HuH-7 (cell line): ENCODE measurements at regions not wholly inside any gene's neighbourhood (a gene's known extent, or its start where the extent isn't known, plus 50 kb on each side); places are given as distances from the start of the nearest gene placed in this dataset.
"Not testable (repeated sequence)": the region's sequence is repeated elsewhere in the genome, so short reads cannot be mapped to it uniquely, and the experiment has no call there.

Experiments used
- DNase-seq: peaks from one replicate; pipeline ENCODE4 v3.0.0; 2011; ENCODE audit warnings: low spot score

DNA sequence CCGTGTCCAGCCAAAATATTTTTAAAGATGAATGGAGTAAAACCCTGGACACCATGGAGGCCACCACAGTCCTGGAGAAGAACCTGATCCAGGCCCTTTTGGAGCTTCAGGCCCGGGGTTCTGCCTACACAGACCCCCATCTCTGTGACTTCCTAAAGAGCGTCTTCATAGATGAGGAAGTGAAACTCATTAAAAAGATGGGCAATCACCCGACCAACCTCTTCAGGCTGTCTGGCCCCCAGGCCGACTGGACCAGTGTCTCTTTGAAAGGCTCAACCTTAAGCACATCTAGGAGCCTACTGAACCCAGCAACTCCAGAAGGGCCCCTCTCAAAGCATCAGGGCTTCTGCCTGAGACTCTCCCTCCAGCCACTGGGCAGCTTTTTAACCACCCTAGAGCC, 107.9 kb upstream of the FAM174B start:
- DNase-seq: no peak

DNA sequence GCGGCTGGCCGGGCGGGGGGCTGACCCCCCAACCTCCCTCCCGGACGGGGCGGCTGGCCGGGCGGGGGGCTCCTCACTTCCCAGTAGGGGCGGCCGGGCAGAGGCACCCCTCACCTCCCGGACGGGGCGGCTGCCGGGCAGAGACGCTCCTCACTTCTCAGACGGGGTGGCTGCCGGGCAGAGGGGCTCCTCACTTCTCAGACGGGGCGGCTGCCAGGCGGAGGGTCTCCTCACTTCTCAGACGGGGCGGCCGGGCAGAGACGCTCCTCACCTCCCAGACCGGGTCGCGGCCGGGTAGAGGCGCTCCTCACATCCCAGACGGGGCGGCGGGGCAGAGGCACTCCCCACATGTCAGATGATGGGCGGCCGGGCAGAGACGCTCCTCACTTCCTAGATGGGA, 112.6 kb upstream of the FAM174B start:
- not testable (repeated sequence) for DNase-seq

DNA sequence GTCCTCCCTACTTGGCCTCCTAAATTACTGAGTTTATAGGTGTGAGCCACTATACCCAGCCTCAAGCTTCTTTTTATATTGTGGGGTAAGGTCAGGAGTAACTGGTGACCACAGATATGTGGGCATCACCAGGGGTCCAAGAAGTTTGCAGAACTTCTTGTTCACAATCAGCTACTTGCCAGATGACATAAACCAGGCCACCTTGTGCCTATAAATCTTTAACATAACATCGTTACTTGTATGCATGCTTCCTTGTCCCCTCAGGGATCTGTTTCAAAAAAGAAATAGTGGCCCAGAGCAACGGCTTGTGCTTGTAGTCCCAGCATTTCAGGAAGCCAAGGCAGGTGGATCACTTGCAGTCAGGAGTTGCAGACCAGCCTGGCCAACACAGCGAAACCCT, 115.1 kb upstream of the FAM174B start:
- DNase-seq: no peak

DNA sequence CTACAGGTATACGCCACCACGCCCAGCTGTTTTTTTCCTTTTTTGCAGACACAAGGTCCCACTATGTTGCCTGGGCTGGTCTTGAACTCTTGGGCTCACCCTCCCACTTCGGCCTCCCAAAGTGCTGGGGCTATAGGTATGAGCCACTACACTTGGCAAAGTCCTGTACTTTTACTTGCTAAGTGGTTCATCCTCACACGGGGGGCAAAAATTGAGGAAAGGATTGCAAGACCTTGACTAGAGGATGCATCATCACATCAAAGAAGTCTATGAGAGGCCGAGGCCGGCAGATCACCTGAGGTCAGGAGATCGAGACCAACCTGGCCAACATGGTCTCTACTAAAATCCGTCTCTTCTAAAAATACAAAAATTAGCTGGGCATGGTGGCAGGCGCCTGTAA, 116.5 kb upstream of the FAM174B start:
- no peak for DNase-seq

DNA sequence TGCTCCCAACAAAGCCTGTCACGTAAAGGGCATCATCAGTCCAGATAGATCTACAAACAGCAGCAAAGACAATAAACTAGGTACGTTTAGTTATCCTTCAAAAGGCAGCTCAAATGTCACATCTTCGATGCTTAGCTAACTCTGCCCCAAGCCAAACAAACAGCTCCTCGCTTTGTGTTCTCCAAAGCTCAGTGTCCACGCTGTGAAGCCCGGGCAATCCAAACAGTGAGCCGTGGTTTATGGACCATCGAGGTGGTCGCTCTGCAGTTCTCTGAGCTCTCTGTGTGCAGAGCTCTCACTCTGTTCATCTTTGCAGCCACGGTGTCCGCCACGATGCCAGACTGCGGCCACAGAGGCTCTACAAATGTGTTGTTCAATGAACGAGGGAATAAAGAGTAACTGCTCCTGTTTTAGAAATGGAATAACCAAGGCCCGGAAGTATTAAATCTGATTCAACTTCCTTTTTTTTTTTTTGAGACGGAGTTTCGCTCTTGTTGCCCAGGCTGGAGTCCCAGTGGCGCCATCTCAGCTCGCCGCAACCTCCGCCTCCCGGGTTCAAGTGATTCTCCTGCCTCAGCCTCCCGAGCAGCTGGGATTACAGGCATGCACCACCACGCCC, 117.2 kb upstream of the FAM174B start:
- DNase-seq: no peak

DNA sequence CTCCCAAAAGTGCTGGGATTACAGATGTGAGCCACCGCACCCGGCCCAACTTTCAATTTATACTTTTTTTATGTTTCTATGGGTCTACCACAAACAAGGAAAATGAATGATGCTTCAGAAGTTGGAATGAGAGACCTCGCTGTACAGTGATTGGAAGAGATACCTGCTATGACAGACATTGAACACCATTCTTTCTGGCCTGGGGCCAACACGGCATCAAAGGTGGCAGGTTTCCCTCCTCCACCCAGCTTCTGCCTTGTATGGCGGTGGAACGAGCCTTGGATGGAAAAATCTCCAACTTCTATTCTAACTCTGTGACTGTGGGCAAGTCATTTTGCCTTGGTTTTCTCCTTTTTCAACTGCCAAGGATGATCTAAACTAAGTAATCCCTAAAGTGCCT, 117.8 kb upstream of the FAM174B start:
- no peak for DNase-seq

DNA sequence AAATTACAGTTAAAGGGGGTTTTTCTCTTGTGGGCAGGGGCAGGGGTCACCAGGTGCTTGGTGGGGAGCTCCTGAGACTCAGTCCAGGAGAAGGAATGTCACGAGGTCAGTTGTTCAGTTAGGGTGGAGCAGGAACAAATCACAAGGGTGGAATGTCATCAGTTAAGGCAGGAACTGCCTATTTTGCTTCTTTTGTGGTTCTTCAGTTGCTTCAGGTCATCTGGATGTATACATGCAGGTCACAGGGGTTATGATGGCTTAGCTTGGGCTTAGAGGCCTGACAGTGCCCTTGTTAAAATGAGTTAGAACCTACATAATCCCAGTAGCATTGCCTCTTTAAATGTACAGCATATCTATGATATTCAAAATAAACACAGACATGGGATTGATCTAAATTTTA, 120.2 kb upstream of the CHD2 start:
- DNase-seq: no peak

DNA sequence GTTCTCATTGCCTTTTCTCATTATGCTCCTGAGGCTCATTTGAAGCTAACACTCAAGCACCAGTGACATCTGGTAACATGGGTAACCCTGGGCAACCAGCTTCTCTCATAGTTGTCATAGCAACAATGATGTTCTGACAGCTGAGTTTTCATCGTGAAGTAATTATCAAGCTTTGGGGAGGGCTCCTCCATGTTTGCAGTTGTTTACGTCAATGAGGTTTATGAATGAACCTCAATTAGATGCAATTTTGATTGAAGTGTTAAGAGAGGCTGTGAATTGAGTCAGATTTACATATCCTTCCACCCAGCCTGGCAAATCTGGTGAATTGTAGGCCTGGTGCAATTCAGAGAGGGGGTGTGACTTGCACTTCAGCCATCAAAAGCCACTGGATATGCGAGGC, 119.3 kb upstream of the CHD2 start:
- DNase-seq: no peak

DNA sequence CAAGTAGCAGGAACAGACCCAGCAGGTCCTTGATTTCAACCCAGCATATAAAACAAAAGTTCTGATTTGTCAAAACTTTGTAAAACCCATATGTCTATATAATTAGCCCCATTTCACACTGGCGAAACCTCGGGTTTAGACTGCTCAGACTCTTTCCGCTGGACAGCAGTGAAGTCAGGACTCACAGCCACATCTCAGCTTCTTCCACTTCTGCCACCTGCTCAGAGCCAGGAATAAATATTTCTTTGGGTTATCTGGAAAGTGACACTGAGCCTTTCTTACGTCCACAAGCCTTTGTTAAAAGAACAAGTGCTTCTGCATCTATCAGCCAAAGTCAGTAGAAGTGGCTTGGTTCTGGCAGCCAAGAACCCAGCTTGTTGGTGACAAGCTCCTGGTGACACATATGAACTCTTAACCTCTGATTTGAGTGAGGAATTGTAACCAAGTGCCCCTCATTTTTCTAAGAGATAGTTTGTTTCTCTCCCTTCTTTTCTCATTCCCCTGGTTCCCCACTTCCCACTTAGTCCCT, 118.1 kb upstream of the CHD2 start:
- no peak for DNase-seq

DNA sequence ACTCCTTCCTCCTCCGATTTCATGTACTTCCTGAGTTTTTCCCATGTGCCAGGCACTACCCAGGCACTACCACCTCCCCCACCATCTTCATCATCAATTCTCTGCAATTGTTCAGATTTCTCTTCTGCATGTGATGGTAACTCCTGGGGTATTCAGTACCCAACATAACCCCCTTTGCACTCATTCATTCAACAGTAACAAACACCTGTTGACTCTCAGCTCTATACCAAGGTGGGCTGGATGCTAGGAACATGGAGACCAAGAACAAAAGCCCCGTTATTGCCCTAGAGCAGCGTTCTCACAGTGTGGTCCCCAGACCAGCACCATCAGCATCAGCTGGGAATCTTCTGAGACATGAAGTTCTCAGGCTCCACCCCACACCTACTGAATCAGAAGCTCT, 113.0 kb upstream of the CHD2 start:
- DNase-seq: no peak

DNA sequence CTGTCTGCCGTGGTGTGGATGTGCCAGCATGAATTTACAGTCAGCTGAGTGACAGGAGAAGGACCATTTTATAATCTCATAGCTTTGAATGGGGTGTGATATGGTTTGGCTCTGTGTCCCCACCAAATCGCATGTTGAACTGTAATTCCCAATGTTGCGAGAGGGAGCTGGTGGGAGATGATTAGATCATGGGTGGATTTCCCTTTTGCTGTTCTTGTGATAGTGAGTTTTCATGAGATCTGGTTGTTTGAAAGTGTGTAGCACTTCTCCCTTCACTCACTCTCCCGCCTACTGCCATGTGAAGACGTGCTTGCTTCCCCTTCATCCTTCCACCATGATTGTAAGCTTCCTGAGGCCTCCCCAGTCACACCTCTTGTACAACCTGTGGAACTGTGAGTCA, 111.9 kb upstream of the CHD2 start:
- no peak for DNase-seq

DNA sequence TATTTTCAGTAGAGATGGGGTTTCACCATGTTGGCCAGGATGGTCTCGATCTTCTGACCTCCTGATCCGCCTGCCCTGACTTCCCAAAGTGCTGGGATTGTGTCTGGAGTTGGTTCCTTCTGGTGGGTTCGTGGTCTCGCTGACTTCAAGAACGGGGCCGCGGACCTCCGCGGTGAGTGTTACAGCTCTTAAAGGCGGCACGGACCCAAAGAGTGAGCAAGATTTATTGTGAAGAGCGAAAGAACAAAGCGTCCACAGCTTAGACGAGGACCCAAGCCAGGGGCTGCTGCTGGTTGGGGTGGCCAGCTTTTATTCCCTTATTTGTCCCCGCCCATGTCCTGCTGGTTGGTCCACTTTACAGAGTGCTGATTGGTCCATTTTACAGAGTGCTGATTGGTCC, 111.3 kb upstream of the CHD2 start:
- not testable (repeated sequence) for DNase-seq

DNA sequence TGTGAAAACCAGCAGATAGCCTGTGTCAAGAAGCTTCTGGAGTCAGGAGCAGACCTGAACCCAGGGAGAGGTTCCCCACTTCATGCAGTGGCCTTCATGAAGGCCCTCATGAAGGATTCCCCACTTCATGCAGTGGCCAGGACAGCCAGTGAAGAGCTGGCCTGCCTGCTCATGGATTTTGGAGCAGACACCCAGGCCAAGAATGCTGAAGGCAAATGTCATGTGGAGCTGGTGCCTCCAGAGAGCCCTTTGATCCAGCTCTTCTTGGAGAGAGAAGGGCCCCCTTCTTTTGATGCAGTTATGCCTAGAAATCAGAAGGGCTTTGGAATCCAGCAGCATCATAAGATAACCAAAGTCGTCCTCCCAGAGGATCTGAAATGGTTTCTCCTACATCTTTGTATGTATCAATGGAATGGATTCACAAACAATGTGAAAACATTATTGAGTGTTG, 103.9 kb upstream of the CHD2 start:
- no peak for DNase-seq

DNA sequence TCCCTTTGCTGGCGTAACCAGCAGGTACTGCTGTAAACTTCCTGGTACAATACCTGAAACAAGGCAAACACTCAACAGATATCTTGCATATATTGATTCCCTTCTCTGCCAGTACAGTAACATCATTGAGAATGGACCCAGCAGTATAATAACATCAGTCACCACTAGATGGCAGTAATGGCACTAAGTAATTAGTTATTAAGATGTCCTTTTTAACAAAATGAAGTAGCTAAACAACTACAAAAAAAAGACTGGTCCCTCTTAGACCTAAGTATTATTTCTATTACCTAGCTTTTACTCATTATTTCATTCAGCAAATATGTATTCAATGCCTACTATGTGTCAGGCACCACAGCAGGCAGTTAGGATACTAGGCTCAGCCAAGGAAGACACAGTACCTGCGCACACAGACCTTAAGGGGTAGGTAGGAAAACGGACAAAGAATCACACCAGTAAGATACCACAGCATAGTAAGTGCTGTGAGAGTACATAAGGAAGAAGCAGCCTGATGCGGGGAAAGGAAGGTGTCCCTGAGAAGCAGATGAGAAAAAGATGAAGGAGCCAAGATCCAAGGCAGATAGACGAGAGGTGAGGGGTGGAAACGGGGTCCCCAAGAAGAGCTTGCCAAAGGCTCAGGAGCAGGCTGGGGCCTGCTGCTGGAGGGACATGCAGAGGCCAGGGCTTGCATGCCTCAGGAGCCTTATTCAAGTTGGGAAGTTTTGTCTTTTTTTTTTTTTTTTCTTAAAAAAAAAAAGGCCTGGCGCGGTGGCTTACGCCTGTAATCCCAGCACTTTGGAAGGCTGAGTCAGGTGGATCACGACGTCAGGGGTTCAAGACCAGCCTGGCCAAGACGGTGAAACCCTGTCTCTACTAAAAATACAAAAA, 102.7 kb upstream of the CHD2 start:
- DNase-seq: no peak

DNA sequence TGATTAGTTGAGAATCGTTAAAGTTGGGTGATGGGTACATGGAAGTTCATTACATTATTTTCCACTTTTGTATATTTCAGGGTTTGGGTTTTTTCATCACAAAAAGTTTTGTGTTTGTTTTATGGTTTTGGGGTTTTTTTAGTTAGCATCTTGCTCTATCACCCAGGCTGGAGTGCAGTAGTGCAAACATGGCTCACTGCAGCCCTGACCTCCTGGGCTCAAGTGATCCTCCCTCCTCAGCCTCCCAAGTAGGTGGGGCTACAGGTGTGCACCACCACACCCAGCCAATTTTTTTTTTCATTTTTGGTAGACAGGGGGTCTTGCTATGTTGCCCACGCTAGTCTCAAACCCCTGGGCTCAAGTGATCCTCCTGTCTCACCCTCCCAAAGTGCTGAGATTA, 100.1 kb upstream of the CHD2 start:
- DNase-seq: no peak

DNA sequence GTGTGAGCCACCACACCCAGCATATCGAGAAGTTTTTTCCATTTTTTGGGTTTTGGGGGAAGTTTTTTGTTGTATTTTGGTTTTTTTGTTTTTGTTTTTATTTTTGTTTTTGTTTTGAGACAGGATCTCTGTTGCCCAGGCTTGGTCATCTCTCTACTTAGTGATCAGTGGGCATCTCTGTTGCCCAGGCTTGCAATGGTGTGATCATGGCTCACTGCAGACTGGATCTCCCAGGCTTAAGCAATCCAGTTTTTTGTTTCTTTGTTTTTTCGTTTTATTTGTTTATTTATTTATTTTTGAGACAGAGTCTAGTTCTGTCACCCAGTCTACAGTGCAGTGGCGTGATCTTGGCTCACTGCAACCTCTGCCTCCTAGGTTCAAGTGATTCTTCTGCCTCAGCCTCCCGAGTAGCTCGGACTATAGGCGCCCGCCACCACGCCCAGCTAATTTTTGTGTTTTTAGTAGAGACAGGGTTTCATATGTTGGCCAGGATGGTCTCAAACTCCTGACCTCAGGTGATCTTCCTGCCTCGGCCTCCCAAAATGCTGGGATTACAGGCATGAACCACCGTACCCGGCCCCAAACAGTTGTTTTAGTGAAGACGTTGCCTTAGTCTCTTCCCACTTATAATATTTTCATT, 99.6 kb upstream of the CHD2 start:
- DNase-seq: not testable (repeated sequence)

DNA sequence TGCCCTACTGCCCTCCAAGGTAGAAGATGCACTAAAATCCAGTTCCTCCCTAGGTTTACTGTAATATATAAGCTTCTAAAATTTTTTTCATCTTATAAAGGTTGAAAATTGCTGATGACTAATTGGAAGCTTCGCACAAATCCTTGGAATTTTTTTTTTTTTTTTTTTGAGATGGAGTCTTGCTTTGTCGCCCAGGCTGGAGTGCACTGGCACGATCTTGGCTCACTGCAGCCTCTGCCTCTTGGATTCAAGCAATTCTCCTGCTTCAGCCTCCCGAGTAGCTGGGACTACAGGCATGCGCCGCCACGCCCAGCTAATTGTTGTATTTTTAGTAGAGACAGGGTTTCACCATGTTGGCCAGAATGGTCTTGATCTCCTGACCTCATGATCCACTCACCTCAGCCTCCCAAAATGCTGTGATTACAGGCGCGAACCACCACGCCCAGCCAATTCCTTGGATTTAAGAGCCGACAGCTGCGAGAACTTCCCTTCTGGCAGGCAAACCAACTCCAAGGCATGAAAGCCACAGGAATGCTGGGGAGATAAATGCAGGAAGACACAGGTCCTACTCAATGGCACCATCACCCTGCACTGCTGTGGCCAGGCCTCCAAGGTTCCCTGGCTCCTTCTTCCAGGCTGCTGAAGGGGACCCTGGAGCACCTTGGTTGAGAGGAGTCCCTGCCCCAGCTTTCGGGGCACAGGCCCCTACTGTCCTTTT, 98.9 kb upstream of the CHD2 start:
- not testable (repeated sequence) for DNase-seq

DNA sequence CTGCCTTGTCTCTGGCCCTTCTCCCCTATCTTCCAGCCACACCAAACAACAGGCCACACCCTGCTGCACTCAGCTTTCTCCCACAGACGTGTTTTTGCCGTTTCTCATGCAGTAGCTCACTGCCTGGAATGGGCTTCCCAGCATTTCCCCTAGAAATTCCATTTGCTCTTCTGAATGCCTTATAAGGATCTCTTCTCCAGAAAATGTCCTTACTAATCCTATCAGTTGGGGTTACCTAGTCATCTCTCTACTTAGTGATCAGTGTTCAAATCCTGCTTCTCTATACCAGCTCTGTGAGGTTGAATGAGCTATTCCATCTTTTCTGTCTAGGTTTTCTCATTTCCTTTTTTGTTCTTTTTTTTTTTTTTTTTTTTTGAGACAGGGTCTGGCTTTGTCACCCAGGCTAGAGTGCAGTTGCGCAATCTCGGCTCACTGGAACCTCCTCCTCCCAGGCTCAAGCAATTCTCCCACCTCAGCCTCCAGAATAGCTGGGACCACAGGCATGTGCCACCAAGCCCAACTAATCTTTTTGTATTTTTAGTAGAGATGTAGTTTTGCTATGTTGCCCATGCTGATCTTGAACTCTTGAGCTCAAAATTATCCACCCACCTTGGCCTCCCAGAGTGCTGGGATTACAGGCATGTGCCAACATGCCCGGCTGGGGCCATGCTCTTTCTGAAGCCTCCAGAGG, 98.2 kb upstream of the CHD2 start:
- DNase-seq: no peak

DNA sequence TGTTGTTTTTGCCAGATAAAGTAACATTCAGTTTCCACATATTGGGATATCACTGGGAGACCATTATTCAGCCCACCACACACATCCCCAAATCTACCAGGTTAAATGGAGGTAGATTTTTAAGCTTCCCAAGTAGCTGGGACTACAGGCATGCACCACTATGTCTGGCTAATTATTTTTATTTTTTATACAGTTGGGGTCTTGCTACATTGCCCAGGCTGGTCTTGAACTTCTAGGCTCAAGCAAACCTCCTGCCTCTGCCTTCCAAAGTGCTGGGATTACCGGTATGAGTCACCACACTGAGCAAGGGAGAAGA, 96.6 kb upstream of the CHD2 start:
- DNase-seq: no peak

DNA sequence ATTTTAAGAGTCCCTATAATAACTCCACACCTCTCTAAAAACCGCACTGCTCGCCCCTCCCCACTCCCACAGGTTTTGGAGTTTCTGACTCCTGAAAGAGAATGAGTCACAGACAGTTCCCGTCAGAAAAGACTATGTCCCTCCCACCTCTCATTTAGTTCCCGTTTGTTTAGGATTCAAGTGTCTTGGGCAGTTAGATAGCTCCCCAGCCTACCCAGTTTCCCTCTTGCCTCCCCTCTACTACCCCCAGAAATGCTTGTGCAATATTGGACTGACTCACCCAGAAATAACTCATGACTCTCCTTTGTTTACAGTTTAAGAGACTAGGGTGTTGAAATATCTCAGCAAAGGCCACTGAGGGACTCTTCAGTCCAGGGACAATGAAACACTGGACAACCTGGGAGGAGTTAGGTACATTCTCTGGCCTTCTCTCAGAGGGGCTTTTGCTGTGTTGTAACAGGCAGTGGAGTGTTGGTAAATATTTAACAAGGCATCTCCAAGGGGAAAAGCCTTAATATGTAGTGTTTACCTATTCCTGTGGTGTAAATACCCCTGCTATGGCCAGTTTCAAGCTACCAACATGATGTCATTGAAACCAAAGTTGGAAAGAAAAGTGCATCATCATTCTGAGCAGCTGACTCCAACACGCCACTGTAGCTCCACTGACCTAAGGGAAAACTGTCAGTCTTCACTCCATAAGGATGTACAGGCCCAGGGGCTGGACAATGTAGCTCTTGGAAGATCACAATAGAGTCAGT, 96.1 kb upstream of the CHD2 start:
- peak; percentile 87 for DNase-seq

DNA sequence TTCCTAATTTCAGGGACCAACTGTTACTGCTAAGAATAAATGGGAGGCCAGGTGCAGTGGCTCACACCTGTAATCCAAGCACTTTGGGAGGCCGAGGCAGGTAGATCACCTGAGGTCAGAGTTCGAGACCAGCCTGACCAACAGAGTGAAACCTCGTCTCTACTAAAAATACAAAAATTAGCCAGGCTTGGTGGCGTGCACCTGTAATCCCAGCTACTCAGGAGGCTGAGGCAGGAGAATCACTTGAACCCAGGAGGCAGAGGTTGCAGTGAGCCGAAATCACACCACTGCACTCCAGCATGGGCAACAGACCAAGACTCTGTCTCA, 95.6 kb upstream of the CHD2 start:
- DNase-seq: not testable (repeated sequence)
